Right cardiac atrium (tissue), 5 donors: ENCODE measurements at regions not wholly inside any gene's neighbourhood (a gene's known extent, or its start where the extent isn't known, plus 50 kb on each side); places are given as distances from the start of the nearest gene placed in this dataset.
"Not testable (repeated sequence)": the region's sequence is repeated elsewhere in the genome, so short reads cannot be mapped to it uniquely, and the experiment has no call there.

Experiments
- ATAC-seq, 2 donors: fragments of 200-7000 bp; cut with Tn5 transposase; one replicate each; pipeline versions ENCODE4 v1.8.0 to v1.9.1; 2020; ENCODE audit warnings: moderate library complexity in 2 of 2, mild to moderate bottlenecking in 1 of 2
- DNase-seq, 3 donors: peaks; one replicate each; pipeline ENCODE4 v3.0.0-alpha.2; 2020
- H3K27ac ChIP-seq: one replicate; pipeline ENCODE4 v1.5.1; 2013; ENCODE audit warnings: mild to moderate bottlenecking, low read length, control low read depth, moderate library complexity
- H3K27me3 ChIP-seq: one replicate; pipeline ENCODE4 v1.6.1; 2013; ENCODE audit not compliant: control insufficient read depth, insufficient read depth
- H3K4me1 ChIP-seq: one replicate; pipeline ENCODE4 v1.6.1; 2013; ENCODE audit warnings: low read length; ENCODE audit not compliant: control insufficient read depth, insufficient read depth
- H3K4me3 ChIP-seq: one replicate; pipeline ENCODE4 v1.5.1; 2013; ENCODE audit warnings: low read length, control low read depth
- H3K9me3 ChIP-seq: one replicate; pipeline ENCODE4 v1.6.1; 2013; ENCODE audit warnings: low read length; ENCODE audit not compliant: control insufficient read depth
- WGBS: extraction: QIAGEN DNeasy Blood & Tissue Kit; methylation state at CpG from one replicate; pipeline ENCODE4 v1.1.7; 2013; 5-methylcytosine and 5-hydroxymethylcytosine counted together
- intact Hi-C, 4 donors: fragments of 100-400 bp; cut with DNase I; formaldehyde crosslinking; loops; one replicate each; pipeline versions ENCODE4 v1.11.0 to v1.14.0; 2022 to 2023
- donor health status: healthy with polysubstance abuse.
- donor health status: DM: no; HTN: yes; CAD: no.
- donor health status: DM: no; HTN: no; CAD: no.
- donor health status: DM: no; HTN: yes; CAD: no; lungs with severe emphysema.
- donor health status: DM: yes; HTN: yes; CAD: no.

GRCh38 chr3:63719796-63720445 is 67.4 kb downstream of the SNTN start:
- no peak for DNase-seq
- Histone ChIP-seq H3K27ac (no peak overlapping the region), H3K9me3 (no peaks in the 10 kb centered on the region), H3K4me3 (no peak overlapping the region), H3K4me1 (no peaks in the 10 kb centered on the region), H3K27me3 (no peaks in the 10 kb centered on the region)
- ATAC-seq: no peak
- WGBS: 71% methylated on average over 5 of the region's 5 CpGs
- intact Hi-C loops: no loop called here

DNA sequence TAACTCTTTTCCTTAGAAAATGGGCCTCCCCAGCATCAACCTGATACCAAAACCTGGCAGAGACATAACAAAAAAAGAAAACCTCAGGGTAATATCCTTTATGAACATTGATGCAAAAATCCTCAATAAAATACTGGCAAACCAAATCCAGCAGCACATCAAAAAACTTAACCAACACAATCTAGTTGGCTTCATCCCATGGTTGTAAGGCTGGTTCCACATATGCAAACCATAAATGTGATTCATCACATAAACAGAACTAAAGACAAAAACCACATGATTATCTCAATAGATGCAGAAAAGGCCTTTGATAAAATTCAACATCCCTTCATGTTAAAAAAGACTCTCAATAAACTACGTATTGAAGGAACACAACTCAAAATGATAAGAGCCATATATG is 68.5 kb downstream of the SNTN start:
- H3K4me1 ChIP-seq, H3K9me3 ChIP-seq, H3K27ac ChIP-seq, H3K4me3 ChIP-seq, DNase-seq, intact Hi-C loops, ATAC-seq, H3K27me3 ChIP-seq: not testable (repeated sequence)
- 80% methylated on average over 1 of the region's 1 CpG for WGBS

DNA sequence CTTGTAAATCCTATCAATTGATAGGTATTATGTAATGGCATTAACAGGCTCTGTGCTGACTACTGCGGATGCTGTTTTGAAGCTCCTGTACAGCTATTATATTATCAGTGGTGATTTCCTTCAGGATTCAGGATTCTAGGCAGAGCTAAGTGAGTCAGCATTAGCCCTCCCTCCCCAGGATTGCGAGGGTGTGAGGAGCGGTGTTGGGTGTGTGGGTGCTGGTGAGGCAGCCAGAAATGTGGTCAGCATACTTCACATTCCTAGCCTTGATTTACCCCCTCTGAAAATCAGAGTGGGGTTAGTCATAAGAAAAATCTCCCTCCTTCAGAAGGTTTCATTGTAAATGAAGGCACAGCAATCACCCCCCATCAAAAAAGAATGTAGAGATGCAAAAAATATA is 72.5 kb downstream of the SNTN start:
- Histone ChIP-seq H3K4me1 (no peaks in the 10 kb centered on the region), H3K27me3 (no peaks in the 10 kb centered on the region), H3K4me3 (no peak overlapping the region), H3K27ac (no peak overlapping the region), H3K9me3 (no peaks in the 10 kb centered on the region)
- no peak for ATAC-seq
- 34% methylated on average over 3 of the region's 3 CpGs for WGBS
- intact Hi-C loops: no loop called here
- DNase-seq: no peak

- intact Hi-C loops: no loop called here
- DNase-seq (no peak), ATAC-seq (no peak)
- H3K9me3 ChIP-seq: no peaks in the 10 kb centered on the region
- no peaks in the 10 kb centered on the region for H3K4me1 ChIP-seq
- H3K27me3 ChIP-seq: no peaks in the 10 kb centered on the region
- 83% methylated on average over 4 of the region's 4 CpGs for WGBS
- H3K4me3 ChIP-seq: no peak overlapping the region
- H3K27ac ChIP-seq: no peak overlapping the region
Measured at GRCh38 chr3:63726656-63727055, 74.2 kb downstream of the SNTN start.

- ATAC-seq (no peak), DNase-seq (no peak)
- H3K27me3 ChIP-seq: no peaks in the 10 kb centered on the region
- H3K9me3 ChIP-seq: no peaks in the 10 kb centered on the region
- no peaks in the 10 kb centered on the region for H3K4me1 ChIP-seq
- H3K27ac ChIP-seq: no peak overlapping the region
- no peak overlapping the region for H3K4me3 ChIP-seq
- intact Hi-C loops: no loop called here
Measured at GRCh38 chr3:63727233-63727632, 74.8 kb downstream of the SNTN start.

GRCh38 chr3:63731866-63732265 is 79.4 kb downstream of the SNTN start:
- intact Hi-C loops: no loop called here
- DNase-seq: no peak
- H3K4me3 ChIP-seq: no peak overlapping the region
- no peak overlapping the region for H3K27ac ChIP-seq
- no peaks in the 10 kb centered on the region for H3K9me3 ChIP-seq
- no peaks in the 10 kb centered on the region for H3K27me3 ChIP-seq
- no peaks in the 10 kb centered on the region for H3K4me1 ChIP-seq
- ATAC-seq: no peak
- 87% methylated on average over 2 of the region's 2 CpGs for WGBS

DNA sequence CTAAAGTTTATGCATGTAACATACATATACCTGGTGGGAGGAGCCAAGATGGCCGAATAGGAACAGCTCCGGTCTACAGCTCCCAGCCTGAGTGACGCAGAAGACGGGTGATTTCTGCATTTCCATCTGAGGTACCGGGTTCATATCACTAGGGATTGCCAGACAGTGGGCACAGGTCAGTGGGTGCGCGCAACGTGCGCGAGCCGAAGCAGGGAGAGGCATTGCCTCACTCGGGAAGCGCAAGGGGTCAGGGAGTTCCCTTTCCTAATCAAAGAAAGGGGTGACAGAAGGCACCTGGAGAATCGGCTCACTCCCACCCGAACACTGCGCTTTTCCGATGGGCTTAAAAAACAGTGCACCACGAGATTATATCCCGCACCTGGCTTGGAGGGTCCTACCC is 80.8 kb downstream of the SNTN start:
- H3K4me3 ChIP-seq, ATAC-seq, intact Hi-C loops, H3K27me3 ChIP-seq, H3K4me1 ChIP-seq, H3K27ac ChIP-seq, H3K9me3 ChIP-seq: not testable (repeated sequence)
- 94% methylated on average over 19 of the region's 19 CpGs for WGBS
- DNase-seq: peak in 1 of 3 donors; percentile 17

DNA sequence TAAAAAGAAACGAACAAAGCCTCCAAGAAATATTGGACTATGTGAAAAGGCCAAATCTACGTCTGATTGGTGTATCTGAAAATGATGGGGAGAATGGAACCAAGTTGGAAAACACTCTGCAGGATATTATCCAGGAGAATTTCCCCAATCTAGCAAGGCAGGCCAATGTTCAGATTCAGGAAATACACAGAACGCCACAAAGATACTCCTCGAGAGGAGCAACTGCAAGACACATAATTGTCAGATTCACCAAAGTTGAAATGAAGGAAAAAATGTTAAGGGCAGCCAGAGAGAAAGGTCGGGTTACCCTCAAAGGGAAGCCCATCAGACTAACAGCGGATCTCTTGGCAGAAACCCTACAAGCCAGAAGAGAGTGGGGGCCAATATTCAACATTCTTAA is 82.2 kb downstream of the SNTN start:
- WGBS: 82% methylated on average over 5 of the region's 6 CpGs
- H3K27ac ChIP-seq, H3K9me3 ChIP-seq, ATAC-seq, H3K4me1 ChIP-seq, DNase-seq, H3K27me3 ChIP-seq, intact Hi-C loops, H3K4me3 ChIP-seq: not testable (repeated sequence)

GRCh38 chr3:63736757-63737156 is 82.3 kb upstream of the C3orf49 start:
- H3K4me1 ChIP-seq, DNase-seq, H3K27me3 ChIP-seq, H3K4me3 ChIP-seq, H3K27ac ChIP-seq, intact Hi-C loops, ATAC-seq, H3K9me3 ChIP-seq: not testable (repeated sequence)
- WGBS: 72% methylated on average over 1 of the region's 2 CpGs

DNA sequence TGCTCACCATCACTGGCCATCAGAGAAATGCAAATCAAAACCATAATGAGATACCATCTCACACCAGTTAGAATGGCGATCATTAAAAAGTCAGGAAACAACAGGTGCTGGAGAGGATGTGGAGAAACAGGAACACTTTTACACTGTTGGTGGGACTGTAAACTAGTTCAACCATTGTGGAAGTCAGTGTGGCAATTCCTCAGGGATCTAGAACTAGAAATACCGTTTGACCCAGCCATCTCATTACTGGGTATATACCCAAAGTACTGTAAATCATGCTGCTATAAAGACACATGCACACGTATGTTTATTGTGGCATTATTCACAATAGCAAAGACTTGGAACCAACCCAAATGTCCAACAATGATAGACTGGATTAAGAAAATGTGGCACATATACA is 80.5 kb upstream of the C3orf49 start:
- ATAC-seq, H3K9me3 ChIP-seq, H3K27ac ChIP-seq, H3K27me3 ChIP-seq, intact Hi-C loops, H3K4me3 ChIP-seq, DNase-seq, H3K4me1 ChIP-seq: not testable (repeated sequence)
- 65% methylated on average over 2 of the region's 3 CpGs for WGBS

DNA sequence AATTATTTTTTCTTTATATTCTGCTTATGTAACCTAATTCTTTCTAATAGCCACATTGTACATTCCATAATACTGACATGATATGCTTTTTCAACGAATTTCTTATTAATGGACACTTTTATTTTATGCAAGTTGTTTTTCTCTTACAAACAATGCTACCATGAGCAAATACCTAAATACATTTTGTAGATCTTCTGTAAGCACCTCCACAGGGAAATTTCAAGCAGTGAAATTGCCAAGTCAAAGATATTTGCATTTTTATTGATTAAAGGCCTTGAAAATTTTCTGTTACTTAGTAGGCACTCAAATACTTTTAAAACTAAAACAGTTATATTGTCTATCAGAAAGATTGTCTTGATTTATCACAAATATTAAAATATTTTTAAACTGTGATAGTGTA is 79.6 kb upstream of the C3orf49 start:
- DNase-seq (no peak), ATAC-seq (no peak)
- WGBS: 40% methylated on average over 1 of the region's 1 CpG
- Histone ChIP-seq H3K4me1 (no peaks in the 10 kb centered on the region), H3K27ac (no peak overlapping the region), H3K9me3 (no peaks in the 10 kb centered on the region), H3K4me3 (no peak overlapping the region), H3K27me3 (no peaks in the 10 kb centered on the region)
- intact Hi-C loops: no loop called here

DNA sequence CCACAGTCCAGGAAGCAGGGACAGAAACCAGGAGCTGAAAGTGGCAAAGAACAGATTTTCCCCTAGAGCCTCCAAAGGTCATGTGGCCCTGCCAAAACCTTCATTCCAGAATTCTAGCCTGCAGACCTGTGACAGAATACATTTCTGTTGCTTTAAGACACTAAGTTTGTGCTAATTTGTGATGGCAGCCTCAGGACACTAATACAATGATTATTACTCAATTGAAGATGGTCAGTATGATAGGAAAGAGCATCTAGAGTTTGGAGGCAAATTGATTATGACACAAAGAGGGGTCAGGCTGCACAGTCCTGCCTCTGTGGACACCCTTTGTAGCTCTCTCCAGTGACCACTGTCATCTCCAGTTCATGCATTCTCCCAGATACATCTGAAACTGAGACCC is 79.0 kb upstream of the C3orf49 start:
- intact Hi-C loops: no loop called here
- DNase-seq: no peak
- ATAC-seq: no peak

More for the DNA sequence above, 79.0 kb upstream of the C3orf49 start:
- Histone ChIP-seq H3K27ac (no peak overlapping the region), H3K27me3 (no peaks in the 10 kb centered on the region), H3K4me1 (no peaks in the 10 kb centered on the region), H3K4me3 (no peak overlapping the region), H3K9me3 (no peaks in the 10 kb centered on the region)
